IMR-90 (cell line): ENCODE measurements at regions not wholly inside any gene's neighbourhood (a gene's known extent, or its start where the extent isn't known, plus 50 kb on each side); places are given as distances from the start of the nearest gene placed in this dataset.

Source experiments
- ATAC-seq: fragments of 200-7000 bp; cut with Tn5 transposase; 2 replicates; pipeline ENCODE4 v1.9.1; 2020; ENCODE audit warnings: low read depth, mild to moderate bottlenecking, moderate library complexity
- BruUV-seq: library from RNA; stranded (reverse); fragments of 400-500 nt; replicated peaks from 2 replicates; lab custom pipeline; 2021; lab: Mats Ljungman, UMichigan
- CTCF ChIA-PET: fragments of 300-600 bp; formaldehyde crosslinking; extraction: SDS; loops from one replicate; lab custom pipeline; 2021; ENCODE audit warnings: antibody characterized with exemption; lab: Yijun Ruan, JAX
- POLR2A ChIA-PET: fragments of 300-600 bp; sonication (Branson Sonifier 250); formaldehyde crosslinking; loops from one replicate; lab custom pipeline; 2022; ENCODE audit warnings: antibody characterized with exemption; ENCODE audit not compliant: unreplicated experiment; lab: Charles Lee
- DNase-seq: peaks from one replicate; pipeline ENCODE4 v3.0.0; 2013
- H2AFZ ChIP-seq: replicated peaks from 2 replicates; pipeline ENCODE3; 2013; ENCODE audit warnings: low read length, mild to moderate bottlenecking; ENCODE audit not compliant: poor library complexity
- H2AK5ac ChIP-seq: 2 replicates; pipeline ENCODE4 v1.6.1; 2013; ENCODE audit warnings: low read depth, low read length, inconsistent platforms
- H2AK9ac ChIP-seq: replicated peaks from 2 replicates; pipeline ENCODE3; 2013; ENCODE audit warnings: mild to moderate bottlenecking, low read depth, low read length, moderate library complexity; ENCODE audit not compliant: poor library complexity
- H2BK120ac ChIP-seq: 2 replicates; pipeline ENCODE4 v1.6.1; 2013; ENCODE audit warnings: low read depth, low read length, inconsistent platforms
- H2BK15ac ChIP-seq: 3 replicates; pipeline ENCODE4 v1.6.1; 2013; ENCODE audit warnings: low read depth, low read length, inconsistent platforms
- H2BK20ac ChIP-seq: 2 replicates; pipeline ENCODE4 v1.6.1; 2013; ENCODE audit warnings: low read depth, mild to moderate bottlenecking, inconsistent platforms, low read length, moderate library complexity
- H2BK5ac ChIP-seq: 2 replicates; pipeline ENCODE4 v1.6.1; 2013; ENCODE audit warnings: mild to moderate bottlenecking, low read depth, low read length, inconsistent platforms; ENCODE audit not compliant: poor library complexity, severe bottlenecking
- H3K14ac ChIP-seq: replicated peaks from 2 replicates; pipeline ENCODE4 v1.6.1; 2013; ENCODE audit warnings: low read depth, low read length, inconsistent platforms
- H3K18ac ChIP-seq: 2 replicates; pipeline ENCODE4 v1.6.1; 2013; ENCODE audit warnings: low read depth, low read length, control low read depth
- H3K23ac ChIP-seq: 2 replicates; pipeline ENCODE4 v1.6.1; 2013; ENCODE audit warnings: low read depth, low read length, inconsistent platforms
- H3K27ac ChIP-seq: 2 replicates; pipeline ENCODE4 v1.5.1; 2013; ENCODE audit warnings: mild to moderate bottlenecking, control low read depth, low read length; ENCODE audit not compliant: insufficient read depth
- H3K27me3 ChIP-seq: 2 replicates; pipeline ENCODE4 v1.6.1; 2013; ENCODE audit warnings: low read length; ENCODE audit not compliant: control insufficient read depth, insufficient read depth
- H3K36me3 ChIP-seq: 2 replicates; pipeline ENCODE4 v1.6.1; 2013; ENCODE audit warnings: low read length, mixed read lengths; ENCODE audit not compliant: control insufficient read depth, insufficient read depth
- H3K4ac ChIP-seq: 2 replicates; pipeline ENCODE4 v1.6.1; 2013; ENCODE audit warnings: low read depth, low read length, inconsistent platforms
- H3K4me1 ChIP-seq: 2 replicates; pipeline ENCODE4 v1.6.1; 2013; ENCODE audit warnings: low read length, mixed read lengths; ENCODE audit not compliant: control insufficient read depth, insufficient read depth
- H3K4me2 ChIP-seq: 2 replicates; pipeline ENCODE4 v1.6.1; 2013; ENCODE audit warnings: low read depth, mild to moderate bottlenecking, control low read depth, low read length, moderate library complexity
- H3K4me3 ChIP-seq: 2 replicates; pipeline ENCODE4 v1.5.1; 2013; ENCODE audit warnings: low read depth, mild to moderate bottlenecking, control low read depth, low read length, moderate library complexity; ENCODE audit not compliant: insufficient read depth
- H3K56ac ChIP-seq: 2 replicates; pipeline ENCODE4 v1.6.1; 2013; ENCODE audit warnings: low read length, inconsistent platforms; ENCODE audit not compliant: insufficient read depth; ENCODE audit errors: extremely low read depth
- H3K79me1 ChIP-seq, 2 experiments: 2 replicates each; pipeline ENCODE4 v1.6.1; 2013; ENCODE audit warnings: low read length in 2 of 2, inconsistent platforms in 1 of 2, low read depth in 1 of 2
- H3K9ac ChIP-seq: 2 replicates; pipeline ENCODE4 v1.6.1; 2013; ENCODE audit warnings: low read depth, low read length, control low read depth
- H3K9me1 ChIP-seq: 2 replicates; pipeline ENCODE4 v1.6.1; 2013; ENCODE audit warnings: low read length, inconsistent platforms; ENCODE audit not compliant: insufficient read depth
- H3K9me3 ChIP-seq: 2 replicates; pipeline ENCODE4 v1.6.1; 2013; ENCODE audit warnings: low read length; ENCODE audit not compliant: control insufficient read depth, insufficient read depth
- H4K20me1 ChIP-seq: 2 replicates; pipeline ENCODE4 v1.6.1; 2013; ENCODE audit warnings: low read length, inconsistent platforms; ENCODE audit not compliant: insufficient read depth
- H4K5ac ChIP-seq: 2 replicates; pipeline ENCODE4 v1.6.1; 2013; ENCODE audit warnings: mild to moderate bottlenecking, low read depth, low read length, control low read depth
- H4K8ac ChIP-seq, 2 experiments: 2 replicates each; pipeline ENCODE4 v1.6.1; 2013; ENCODE audit warnings: low read depth in 2 of 2, low read length in 2 of 2, control low read depth in 1 of 2, inconsistent platforms in 1 of 2
- H4K91ac ChIP-seq: 2 replicates; pipeline ENCODE4 v1.6.1; 2013; ENCODE audit warnings: low read depth, low read length, inconsistent platforms; ENCODE audit not compliant: insufficient read depth
- CHD1 ChIP-seq: IDR thresholded peaks from 2 replicates; pipeline ENCODE4 v1.6.1; 2012; ENCODE audit warnings: low read depth, low read length, improper control_type of control experiment
- CTCF ChIP-seq: conservative IDR thresholded peaks from 2 replicates; pipeline ENCODE4 v1.5.1; 2012; ENCODE audit warnings: mild to moderate bottlenecking, low read depth, low read length, improper control_type of control experiment
- FOS ChIP-seq: fragments of 150-350 bp; IDR thresholded peaks from 2 replicates; pipeline ENCODE4 v1.6.1; 2016; ENCODE audit warnings: low read depth, low read length
- NFE2L2 ChIP-seq: fragments of 150-350 bp; IDR thresholded peaks from 2 replicates; pipeline ENCODE4 v1.6.1; 2016; ENCODE audit warnings: low read depth, mild to moderate bottlenecking, low read length
- RCOR1 ChIP-seq: IDR thresholded peaks from 2 replicates; pipeline ENCODE4 v1.6.1; 2012; ENCODE audit warnings: mild to moderate bottlenecking, low read length, improper control_type of control experiment; ENCODE audit not compliant: insufficient replicate concordance
- WGBS, 2 experiments: methylation state at CpG; one replicate each; pipeline versions ENCODE4 v1.1.5 to v1.1.7; 2013; ENCODE audit warnings: missing lambda C conversion rate in 2 of 2; ENCODE audit not compliant: insufficient read length in 1 of 2; ENCODE audit errors: extremely low coverage in 2 of 2; 5-methylcytosine and 5-hydroxymethylcytosine counted together
- dilution Hi-C: fragments of 300-500 bp; cut with HindIII; formaldehyde crosslinking; loops from one replicate; pipeline ENCODE4 v1.14.3; 2018; ENCODE audit warnings: low sequenced_read_pairs; ENCODE audit not compliant: unreplicated experiment
- in situ Hi-C: fragments of 300-500 bp; cut with MboI; formaldehyde crosslinking; loops from 3 replicates; pipeline ENCODE4 v1.14.3; 2019; ENCODE audit warnings: low sequenced_read_pairs, inconsistent platforms, mixed read lengths
- intact Hi-C: fragments of 100-400 bp; cut with micrococcal nuclease; formaldehyde crosslinking; loops from 2 replicates; pipeline ENCODE4 v1.10.0; 2022

GRCh38 chr11:10931761-10932670, 74.2 kb upstream of the ZBED5 start:
- ChIA-PET POLR2A (interaction anchor here (0.6 to 0.9 kb wide), 2 partner anchors 74 to 78 kb away, joined by 3 read pairs; partner anchors contain the start of gene ZBED5), CTCF (interaction anchor here (1.0 kb wide), 1 partner anchor 38 kb away, joined by 5 read pairs; no protein-coding TSS in a partner anchor)
- Histone ChIP-seq H3K27me3 (0 out of 2 replicates have a peak, but pooled peaks cover 3% of the 10 kb centered on the region), H3K4ac (peak overlapping the region; percentile 88), H4K8ac (peak overlapping the region; percentile 79 to 89), H3K23ac (peak overlapping the region; percentile 86; the same call in 1 of the 2 replicates), H3K36me3 (no peaks in the 10 kb centered on the region), H3K18ac (peak overlapping the region; percentile 62), H4K91ac (peak overlapping the region; percentile 92), H4K20me1 (no peaks in the 10 kb centered on the region), H2BK15ac (peak overlapping the region; percentile 71; the same call in 1 of the 3 replicates), H3K9me3 (no peaks in the 10 kb centered on the region), H2AK9ac (peak overlapping the region; percentile 87), H3K27ac (peak overlapping the region; percentile 97), H2BK120ac (peak overlapping the region; percentile 96), H2BK5ac (peak overlapping the region; percentile 92), H2BK20ac (peak overlapping the region; percentile 51), H3K56ac (peak overlapping the region; percentile 87), H4K5ac (peak overlapping the region; percentile 71), H3K79me1 (peaks cover 2 to 14% of the 10 kb centered on the region in 2 experiments; a peak in 2 of 4 replicates), H3K14ac (peak overlapping the region; percentile 71), H3K4me3 (peak overlapping the region; percentile 60), H3K9ac (peak overlapping the region; percentile 90), H3K4me2 (peak overlapping the region; percentile 75), H3K4me1 (peaks cover 10% of the 10 kb centered on the region), H2AFZ (peak overlapping the region; percentile 97), H3K9me1 (peaks cover 6% of the 10 kb centered on the region; the same call in 1 of the 2 replicates), H2AK5ac (peak overlapping the region; percentile 90)
- no CpG with 5 or more reads among the region's 14 CpGs for WGBS, 2 experiments
- ATAC-seq (no peak; the same call in 1 of the 2 replicates), DNase-seq (no peak)
- in situ Hi-C loops (loop anchor here (5.0 kb wide), 3 partner anchors 75 to 855 kb away; partner anchors contain the start of gene ZBED5), intact Hi-C loops (loop anchor here (1.0 to 10.0 kb wide), 6 partner anchors 31 to 213 kb away; partner anchors contain the start of genes EIF4G2 and ZBED5), dilution Hi-C loops (no loop called here)
- TF ChIP-seq NFE2L2 = no peak
- TF ChIP-seq RCOR1 = no peak
- no peak for TF ChIP-seq CTCF
- no peak for TF ChIP-seq CHD1
- TF ChIP-seq FOS = no peak
- no TSS peak for BruUV-seq
